ENCODE measurements at regions not wholly inside any gene's neighbourhood (a gene's known extent, or its start where the extent isn't known, plus 50 kb on each side); places are given as distances from the start of the nearest gene placed in this dataset.

- Histone ChIP-seq H3K27me3 (ENCODE audit: insufficient read depth, low read depth) (no peaks in the 10 kb centered on the region), H3K4me1 (ENCODE audit: low read depth, poor library complexity, severe bottlenecking) (peaks cover 9% of the 10 kb centered on the region), H3K27ac (no peak overlapping the region), H2AFZ (ENCODE audit: low read depth) (no peak overlapping the region), H3K79me2 (ENCODE audit: insufficient read depth, low read depth) (no peaks in the 10 kb centered on the region), H3K4me2 (no peak overlapping the region), H4K20me1 (ENCODE audit: insufficient read depth) (no peaks in the 10 kb centered on the region), H3K36me3 (ENCODE audit: insufficient read depth) (no peaks in the 10 kb centered on the region), H3K4me3 (IDR thresholded peaks at IDR 0.05; ENCODE audit: insufficient read depth, low read depth, low read length) (no peak overlapping the region), H3K9ac (no peak overlapping the region)
- TF ChIP-seq, protein P1, sequence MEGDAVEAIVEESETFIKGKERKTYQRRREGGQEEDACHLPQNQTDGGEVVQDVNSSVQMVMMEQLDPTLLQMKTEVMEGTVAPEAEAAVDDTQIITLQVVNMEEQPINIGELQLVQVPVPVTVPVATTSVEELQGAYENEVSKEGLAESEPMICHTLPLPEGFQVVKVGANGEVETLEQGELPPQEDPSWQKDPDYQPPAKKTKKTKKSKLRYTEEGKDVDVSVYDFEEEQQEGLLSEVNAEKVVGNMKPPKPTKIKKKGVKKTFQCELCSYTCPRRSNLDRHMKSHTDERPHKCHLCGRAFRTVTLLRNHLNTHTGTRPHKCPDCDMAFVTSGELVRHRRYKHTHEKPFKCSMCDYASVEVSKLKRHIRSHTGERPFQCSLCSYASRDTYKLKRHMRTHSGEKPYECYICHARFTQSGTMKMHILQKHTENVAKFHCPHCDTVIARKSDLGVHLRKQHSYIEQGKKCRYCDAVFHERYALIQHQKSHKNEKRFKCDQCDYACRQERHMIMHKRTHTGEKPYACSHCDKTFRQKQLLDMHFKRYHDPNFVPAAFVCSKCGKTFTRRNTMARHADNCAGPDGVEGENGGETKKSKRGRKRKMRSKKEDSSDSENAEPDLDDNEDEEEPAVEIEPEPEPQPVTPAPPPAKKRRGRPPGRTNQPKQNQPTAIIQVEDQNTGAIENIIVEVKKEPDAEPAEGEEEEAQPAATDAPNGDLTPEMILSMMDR (conservative IDR thresholded peaks at IDR 0.05; ENCODE audit: low read depth, low read length): no peak
Observed at GRCh38 chr5:143566139-143566538, 162.7 kb upstream of the NR3C1 start.

- H3K27ac ChIP-seq: no peak overlapping the region
- H3K4me3 ChIP-seq (IDR thresholded peaks at IDR 0.05; ENCODE audit: insufficient read depth, low read depth, low read length): no peak overlapping the region
- H2AFZ ChIP-seq (ENCODE audit: low read depth): no peak overlapping the region
- no peaks in the 10 kb centered on the region for H4K20me1 ChIP-seq (ENCODE audit: insufficient read depth)
- H3K36me3 ChIP-seq (ENCODE audit: insufficient read depth): no peaks in the 10 kb centered on the region
- TF ChIP-seq, protein P1 (conservative IDR thresholded peaks at IDR 0.05; ENCODE audit: low read depth, low read length): no peak
- no peak overlapping the region for H3K9ac ChIP-seq
- H3K4me1 ChIP-seq (ENCODE audit: low read depth, poor library complexity, severe bottlenecking): peaks cover 9% of the 10 kb centered on the region
- no peaks in the 10 kb centered on the region for H3K27me3 ChIP-seq (ENCODE audit: insufficient read depth, low read depth)
- H3K4me2 ChIP-seq: no peak overlapping the region
- H3K79me2 ChIP-seq (ENCODE audit: insufficient read depth, low read depth): no peaks in the 10 kb centered on the region
Observed at GRCh38 chr5:143564417-143564816, 160.9 kb upstream of the NR3C1 start.

DNA sequence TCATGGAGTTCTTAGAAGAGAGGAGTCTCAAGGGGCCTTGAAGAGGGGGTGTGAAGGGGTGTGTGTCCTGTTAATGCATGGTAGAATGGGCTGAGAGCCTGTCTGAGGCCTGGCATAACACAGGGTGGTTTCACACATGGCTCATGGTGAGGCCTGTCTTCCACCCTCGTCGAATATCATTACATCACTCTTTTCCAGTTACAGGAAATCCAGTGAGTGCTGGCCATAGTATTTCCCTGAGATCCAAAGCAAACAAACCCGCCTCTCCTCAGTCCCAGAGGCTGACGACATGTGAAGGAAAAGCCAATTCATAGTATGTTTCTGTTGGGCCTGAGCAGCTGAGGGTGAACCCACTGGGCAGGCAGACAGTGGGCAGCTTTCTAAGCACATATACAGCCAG lies 159.4 kb upstream of the NR3C1 start:
- Histone ChIP-seq H3K9ac (no peak overlapping the region), H3K4me1 (ENCODE audit: low read depth, poor library complexity, severe bottlenecking) (peaks cover 9% of the 10 kb centered on the region), H2AFZ (ENCODE audit: low read depth) (no peak overlapping the region), H3K27me3 (ENCODE audit: insufficient read depth, low read depth) (no peaks in the 10 kb centered on the region), H4K20me1 (ENCODE audit: insufficient read depth) (no peaks in the 10 kb centered on the region), H3K27ac (no peak overlapping the region), H3K4me2 (no peak overlapping the region), H3K79me2 (ENCODE audit: insufficient read depth, low read depth) (no peaks in the 10 kb centered on the region), H3K36me3 (ENCODE audit: insufficient read depth) (no peaks in the 10 kb centered on the region), H3K4me3 (IDR thresholded peaks at IDR 0.05; ENCODE audit: insufficient read depth, low read depth, low read length) (no peak overlapping the region)
- TF ChIP-seq, protein P1 (conservative IDR thresholded peaks at IDR 0.05; ENCODE audit: low read depth, low read length): no peak

GRCh38 chr5:143561219-143561618 lies 157.7 kb upstream of the NR3C1 start:
- TF ChIP-seq, protein P1 (conservative IDR thresholded peaks at IDR 0.05; ENCODE audit: low read depth, low read length): no peak
- no peak overlapping the region for H3K9ac ChIP-seq
- no peaks in the 10 kb centered on the region for H4K20me1 ChIP-seq (ENCODE audit: insufficient read depth)
- peaks cover 9% of the 10 kb centered on the region for H3K4me1 ChIP-seq (ENCODE audit: low read depth, poor library complexity, severe bottlenecking)
- no peaks in the 10 kb centered on the region for H3K79me2 ChIP-seq (ENCODE audit: insufficient read depth, low read depth)
- no peak overlapping the region for H2AFZ ChIP-seq (ENCODE audit: low read depth)
- no peaks in the 10 kb centered on the region for H3K36me3 ChIP-seq (ENCODE audit: insufficient read depth)
- H3K27me3 ChIP-seq (ENCODE audit: insufficient read depth, low read depth): no peaks in the 10 kb centered on the region
- H3K4me2 ChIP-seq: no peak overlapping the region
- no peak overlapping the region for H3K27ac ChIP-seq
- no peak overlapping the region for H3K4me3 ChIP-seq (IDR thresholded peaks at IDR 0.05; ENCODE audit: insufficient read depth, low read depth, low read length)
